HEK293 (cell line): ENCODE measurements at regions not wholly inside any gene's neighbourhood (a gene's known extent, or its start where the extent isn't known, plus 50 kb on each side); places are given as distances from the start of the nearest gene placed in this dataset.

Experiments
- CTCF ChIA-PET: fragments of 350-600 bp; formaldehyde crosslinking; extraction: SDS; loops from one replicate; lab custom pipeline; 2021; ENCODE audit warnings: antibody characterized with exemption; lab: Yijun Ruan, JAX
- POLR2A ChIA-PET: fragments of 300-600 bp; formaldehyde crosslinking; extraction: SDS; loops from one replicate; lab custom pipeline; 2020; ENCODE audit warnings: antibody characterized with exemption, inconsistent platforms; lab: Yijun Ruan, JAX
- H3K27ac ChIP-seq: fragments of 200-500 bp; sonication (Bioruptor generic); 2 replicates; pipeline ENCODE4 v1.5.1; 2014; ENCODE audit warnings: low read depth, low read length, control low read depth, inconsistent platforms; ENCODE audit errors: extremely low read depth
- H3K36me3 ChIP-seq, 2 experiments: fragments of 200-500 bp in 1 of 2; sonication (Bioruptor generic) in 1 of 2; 1 replicate in 1 of 2; 2 replicates in 1 of 2; pipeline ENCODE4 v1.5.1; 2014 to 2017; ENCODE audit warnings: inconsistent platforms in 2 of 2, low read length in 2 of 2; ENCODE audit not compliant: control insufficient read depth in 2 of 2, insufficient read depth in 1 of 2
- H3K4me1 ChIP-seq: fragments of 200-500 bp; sonication (Bioruptor generic); 2 replicates; pipeline ENCODE4 v1.5.1; 2014; ENCODE audit warnings: mild to moderate bottlenecking, low read length, inconsistent platforms; ENCODE audit not compliant: control insufficient read depth, insufficient read depth
- H3K4me3 ChIP-seq: 2 replicates; pipeline ENCODE4 v1.5.1; 2011; ENCODE audit warnings: low read depth, mild to moderate bottlenecking, control low read depth, low read length, moderate library complexity
- H3K9me3 ChIP-seq: fragments of 200-500 bp; sonication (Bioruptor generic); 2 replicates; pipeline ENCODE4 v1.5.1; 2014; ENCODE audit warnings: low read depth, low read length, inconsistent platforms; ENCODE audit not compliant: control insufficient read depth, insufficient read depth
- AEBP2 ChIP-seq: fragments of 450-650 bp; formaldehyde crosslinking; IDR thresholded peaks from 2 replicates; pipeline ENCODE4 v1.5.1; 2016; ENCODE audit warnings: missing biosample characterization, missing genetic modification characterization, borderline replicate concordance
- KLF17 ChIP-seq: fragments of 450-650 bp; formaldehyde crosslinking; IDR thresholded peaks from 2 replicates; pipeline ENCODE4 v1.5.1; 2016; ENCODE audit warnings: missing biosample characterization, missing genetic modification characterization
- MYNN ChIP-seq: fragments of 450-650 bp; formaldehyde crosslinking; IDR thresholded peaks from 2 replicates; pipeline ENCODE4 v1.5.1; 2016; ENCODE audit warnings: missing biosample characterization, missing genetic modification characterization, borderline replicate concordance
- RBAK ChIP-seq: fragments of 450-650 bp; formaldehyde crosslinking; IDR thresholded peaks from 2 replicates; pipeline ENCODE4 v1.5.1; 2016; ENCODE audit warnings: missing biosample characterization, missing genetic modification characterization
- SP2 ChIP-seq: fragments of 450-650 bp; formaldehyde crosslinking; IDR thresholded peaks from 2 replicates; pipeline ENCODE4 v1.5.1; 2016; ENCODE audit warnings: missing biosample characterization, missing genetic modification characterization
- ZBTB8A ChIP-seq: fragments of 450-650 bp; formaldehyde crosslinking; IDR thresholded peaks from 2 replicates; pipeline ENCODE4 v1.5.1; 2016; ENCODE audit warnings: missing biosample characterization, missing genetic modification characterization
- ZFP41 ChIP-seq: fragments of 450-650 bp; formaldehyde crosslinking; IDR thresholded peaks from 2 replicates; pipeline ENCODE4 v1.5.1; 2016; ENCODE audit warnings: missing biosample characterization, missing genetic modification characterization, borderline replicate concordance
- ZFP69B ChIP-seq: fragments of 450-650 bp; formaldehyde crosslinking; IDR thresholded peaks from 2 replicates; pipeline ENCODE4 v1.5.1; 2016; ENCODE audit warnings: missing biosample characterization, missing genetic modification characterization
- ZNF26 ChIP-seq: fragments of 450-650 bp; formaldehyde crosslinking; IDR thresholded peaks from 2 replicates; pipeline ENCODE4 v1.5.1; 2016; ENCODE audit warnings: missing biosample characterization, missing genetic modification characterization
- ZNF280C ChIP-seq: fragments of 450-650 bp; formaldehyde crosslinking; IDR thresholded peaks from 2 replicates; pipeline ENCODE4 v1.5.1; 2016; ENCODE audit warnings: missing biosample characterization, missing genetic modification characterization
- ZNF404 ChIP-seq: fragments of 450-650 bp; formaldehyde crosslinking; IDR thresholded peaks from 2 replicates; pipeline ENCODE4 v1.5.1; 2017; ENCODE audit warnings: missing biosample characterization, missing genetic modification characterization
- ZNF560 ChIP-seq: fragments of 450-650 bp; formaldehyde crosslinking; IDR thresholded peaks from 2 replicates; pipeline ENCODE4 v1.5.1; 2017; ENCODE audit warnings: missing biosample characterization, missing genetic modification characterization, borderline replicate concordance
- ZNF571 ChIP-seq: fragments of 450-650 bp; formaldehyde crosslinking; IDR thresholded peaks from 2 replicates; pipeline ENCODE4 v1.5.0; 2017; ENCODE audit warnings: missing biosample characterization, missing genetic modification characterization
- ZNF623 ChIP-seq: fragments of 450-650 bp; formaldehyde crosslinking; IDR thresholded peaks from 2 replicates; pipeline ENCODE4 v1.5.1; 2016; ENCODE audit warnings: missing biosample characterization, missing genetic modification characterization
- ZNF677 ChIP-seq: fragments of 450-650 bp; IDR thresholded peaks from 2 replicates; pipeline ENCODE4 v1.5.0; 2018; ENCODE audit warnings: missing biosample characterization, mild to moderate bottlenecking, missing genetic modification characterization, moderate library complexity
- ZNF692 ChIP-seq: fragments of 450-650 bp; formaldehyde crosslinking; IDR thresholded peaks from 2 replicates; pipeline ENCODE4 v1.5.1; 2016; ENCODE audit warnings: missing biosample characterization, missing genetic modification characterization
- ZNF76 ChIP-seq: fragments of 450-650 bp; formaldehyde crosslinking; IDR thresholded peaks from 2 replicates; pipeline ENCODE4; 2016; ENCODE audit warnings: low read depth, missing biosample characterization, missing genetic modification characterization, borderline replicate concordance
- TF ChIP-seq, protein P1 (sequence below): fragments of 450-650 bp; formaldehyde crosslinking; IDR thresholded peaks from 2 replicates; pipeline ENCODE4 v1.5.1; 2016; ENCODE audit warnings: missing biosample characterization, missing genetic modification characterization
- TF ChIP-seq, protein P2 (sequence below): IDR thresholded peaks from 2 replicates; pipeline ENCODE4 v1.6.1; 2011; ENCODE audit warnings: mild to moderate bottlenecking, low read depth, low read length, borderline replicate concordance
- TF ChIP-seq, protein P3 (sequence below): fragments of 450-650 bp; formaldehyde crosslinking; IDR thresholded peaks from 2 replicates; pipeline ENCODE4 v1.5.1; 2017; ENCODE audit warnings: missing biosample characterization, missing genetic modification characterization

- no peak overlapping the region for H3K4me3 ChIP-seq
- TF ChIP-seq ZFP69B (peak; percentile 37; the same call in 1 of the 2 replicates), ZBTB8A (tag by site-specific recombination) (no peak)
- H3K27ac ChIP-seq, result peak overlapping the region; percentile 11; the same call in 1 of the 2 replicates
- peaks cover 10% of the 10 kb centered on the region; the same call in 1 of the 2 replicates for H3K4me1 ChIP-seq
- no peaks in the 10 kb centered on the region for H3K36me3 ChIP-seq
- no peaks in the 10 kb centered on the region for H3K9me3 ChIP-seq
- POLR2A ChIA-PET, result no interaction called here
- CTCF ChIA-PET, result interaction anchor here (0.7 to 2.5 kb wide), 8 partner anchors 12 to 429 kb away, joined by 3 to 15 read pairs (median 4); no protein-coding TSS in a partner anchor
These were observed 73.0 kb upstream of the BACH2 start for GRCh38 chr6:90369651-90370050.

DNA sequence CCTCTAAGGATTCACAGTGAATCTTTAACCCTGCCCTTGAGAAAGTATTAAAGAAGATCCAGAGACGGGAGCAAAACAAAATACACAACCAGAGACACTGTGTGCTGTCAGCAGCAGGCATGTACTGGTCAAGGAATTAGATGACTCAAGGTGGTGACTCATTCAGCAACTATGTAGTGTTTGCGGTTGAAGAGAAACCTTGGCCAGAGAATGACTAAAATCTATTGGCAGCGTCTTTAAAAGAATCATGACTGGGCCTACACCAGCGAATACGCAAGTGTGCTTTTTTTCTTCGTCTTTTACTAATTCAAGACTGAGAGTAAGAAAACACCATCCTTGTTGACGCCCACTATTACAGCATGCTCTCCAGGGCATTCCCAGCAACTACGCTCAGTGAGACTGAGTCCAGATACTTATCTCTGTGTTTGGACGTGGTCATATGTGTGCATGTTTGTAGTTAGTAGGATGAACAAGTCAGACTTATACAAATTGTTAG lies 72.4 kb upstream of the BACH2 start:
- H3K9me3 ChIP-seq, result no peaks in the 10 kb centered on the region
- no peak overlapping the region for H3K4me3 ChIP-seq
- H3K4me1 ChIP-seq, result peaks cover 10% of the 10 kb centered on the region; the same call in 1 of the 2 replicates
- ChIA-PET POLR2A (interaction anchor here (0.6 kb wide), 1 partner anchor 81 kb away, joined by 5 read pairs; no protein-coding TSS in a partner anchor), CTCF (interaction anchor here (0.9 to 2.0 kb wide), 3 partner anchors 13 to 101 kb away, joined by 3 to 15 read pairs (median 3); no protein-coding TSS in a partner anchor)
- peak overlapping the region; percentile 11; the same call in 1 of the 2 replicates for H3K27ac ChIP-seq
- no peaks in the 10 kb centered on the region for H3K36me3 ChIP-seq
- no peak for TF ChIP-seq ZNF280C (tag by site-specific recombination)
- no peak for TF ChIP-seq MYNN
- 0 out of 2 replicates have a peak, but pooled peaks have one; percentile 27 for TF ChIP-seq SP2 (tag by site-specific recombination)
- no peak for TF ChIP-seq ZNF404
- peak; percentile 89 for TF ChIP-seq ZNF692 (tag by site-specific recombination)
- TF ChIP-seq RBAK, result no peak
- TF ChIP-seq, protein P1, sequence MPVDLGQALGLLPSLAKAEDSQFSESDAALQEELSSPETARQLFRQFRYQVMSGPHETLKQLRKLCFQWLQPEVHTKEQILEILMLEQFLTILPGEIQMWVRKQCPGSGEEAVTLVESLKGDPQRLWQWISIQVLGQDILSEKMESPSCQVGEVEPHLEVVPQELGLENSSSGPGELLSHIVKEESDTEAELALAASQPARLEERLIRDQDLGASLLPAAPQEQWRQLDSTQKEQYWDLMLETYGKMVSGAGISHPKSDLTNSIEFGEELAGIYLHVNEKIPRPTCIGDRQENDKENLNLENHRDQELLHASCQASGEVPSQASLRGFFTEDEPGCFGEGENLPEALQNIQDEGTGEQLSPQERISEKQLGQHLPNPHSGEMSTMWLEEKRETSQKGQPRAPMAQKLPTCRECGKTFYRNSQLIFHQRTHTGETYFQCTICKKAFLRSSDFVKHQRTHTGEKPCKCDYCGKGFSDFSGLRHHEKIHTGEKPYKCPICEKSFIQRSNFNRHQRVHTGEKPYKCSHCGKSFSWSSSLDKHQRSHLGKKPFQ (tag by site-specific recombination), result no peak
- 0 out of 2 replicates have a peak, but pooled peaks have one; percentile 56 for TF ChIP-seq KLF17 (tag by site-specific recombination)
- no peak for TF ChIP-seq ZNF26 (tag by site-specific recombination)
- TF ChIP-seq ZFP41 (tag by site-specific recombination), result no peak
- peak; percentile 29; the same call in 1 of the 2 replicates for TF ChIP-seq ZNF76 (tag by site-specific recombination)
- no peak for TF ChIP-seq ZNF571 (tag by site-specific recombination)
- TF ChIP-seq, protein P2, sequence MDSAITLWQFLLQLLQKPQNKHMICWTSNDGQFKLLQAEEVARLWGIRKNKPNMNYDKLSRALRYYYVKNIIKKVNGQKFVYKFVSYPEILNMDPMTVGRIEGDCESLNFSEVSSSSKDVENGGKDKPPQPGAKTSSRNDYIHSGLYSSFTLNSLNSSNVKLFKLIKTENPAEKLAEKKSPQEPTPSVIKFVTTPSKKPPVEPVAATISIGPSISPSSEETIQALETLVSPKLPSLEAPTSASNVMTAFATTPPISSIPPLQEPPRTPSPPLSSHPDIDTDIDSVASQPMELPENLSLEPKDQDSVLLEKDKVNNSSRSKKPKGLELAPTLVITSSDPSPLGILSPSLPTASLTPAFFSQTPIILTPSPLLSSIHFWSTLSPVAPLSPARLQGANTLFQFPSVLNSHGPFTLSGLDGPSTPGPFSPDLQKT, result no peak
- TF ChIP-seq, protein P3, sequence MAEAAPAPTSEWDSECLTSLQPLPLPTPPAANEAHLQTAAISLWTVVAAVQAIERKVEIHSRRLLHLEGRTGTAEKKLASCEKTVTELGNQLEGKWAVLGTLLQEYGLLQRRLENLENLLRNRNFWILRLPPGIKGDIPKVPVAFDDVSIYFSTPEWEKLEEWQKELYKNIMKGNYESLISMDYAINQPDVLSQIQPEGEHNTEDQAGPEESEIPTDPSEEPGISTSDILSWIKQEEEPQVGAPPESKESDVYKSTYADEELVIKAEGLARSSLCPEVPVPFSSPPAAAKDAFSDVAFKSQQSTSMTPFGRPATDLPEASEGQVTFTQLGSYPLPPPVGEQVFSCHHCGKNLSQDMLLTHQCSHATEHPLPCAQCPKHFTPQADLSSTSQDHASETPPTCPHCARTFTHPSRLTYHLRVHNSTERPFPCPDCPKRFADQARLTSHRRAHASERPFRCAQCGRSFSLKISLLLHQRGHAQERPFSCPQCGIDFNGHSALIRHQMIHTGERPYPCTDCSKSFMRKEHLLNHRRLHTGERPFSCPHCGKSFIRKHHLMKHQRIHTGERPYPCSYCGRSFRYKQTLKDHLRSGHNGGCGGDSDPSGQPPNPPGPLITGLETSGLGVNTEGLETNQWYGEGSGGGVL, result peak; percentile 42
- no peak for TF ChIP-seq AEBP2 (tag by site-specific recombination)
- no peak for TF ChIP-seq ZNF560 (tag by site-specific recombination)
- TF ChIP-seq ZNF623, result no peak
- no peak for TF ChIP-seq ZNF677 (tag by site-specific recombination)
